ENCODE measurements at regions not wholly inside any gene's neighbourhood (a gene's known extent, or its start where the extent isn't known, plus 50 kb on each side); places are given as distances from the start of the nearest gene placed in this dataset.

DNA sequence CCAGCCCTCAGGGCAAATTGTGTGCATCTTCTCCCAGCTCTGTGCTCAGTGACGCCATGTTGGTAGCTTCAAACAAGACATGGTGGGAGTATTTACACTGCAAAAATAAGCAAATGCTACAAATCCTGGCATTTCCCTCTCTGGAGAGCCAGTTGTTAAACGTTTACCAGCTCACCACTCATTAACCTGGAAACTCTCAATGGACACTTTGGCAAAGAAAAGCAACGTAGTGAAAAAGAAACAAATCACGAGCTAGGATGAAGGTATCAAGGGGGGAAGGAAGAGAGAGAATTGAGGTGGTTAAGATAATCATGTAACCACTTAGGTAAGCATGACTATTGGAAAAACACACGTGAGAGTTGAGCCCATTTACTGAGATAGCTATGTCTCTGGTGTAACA is 72.5 kb downstream of the MRPS30 start:
- TF ChIP-seq TSHZ2 (CRISPR knock-in tag; IDR thresholded peaks at IDR 0.05) (no peak), ZFP3 (CRISPR knock-in tag; IDR thresholded peaks at IDR 0.05) (no peak), ZFP30 (CRISPR knock-in tag; IDR thresholded peaks at IDR 0.05) (no peak), PPARA (CRISPR knock-in tag; IDR thresholded peaks at IDR 0.05; ENCODE audit: borderline replicate concordance) (no peak)

All from SK-N-SH treated with all-trans-retinoic acid at 6 μM for 48 hours (cell line).